ENCODE measurements at regions not wholly inside any gene's neighbourhood (a gene's known extent, or its start where the extent isn't known, plus 50 kb on each side); places are given as distances from the start of the nearest gene placed in this dataset.

DNA sequence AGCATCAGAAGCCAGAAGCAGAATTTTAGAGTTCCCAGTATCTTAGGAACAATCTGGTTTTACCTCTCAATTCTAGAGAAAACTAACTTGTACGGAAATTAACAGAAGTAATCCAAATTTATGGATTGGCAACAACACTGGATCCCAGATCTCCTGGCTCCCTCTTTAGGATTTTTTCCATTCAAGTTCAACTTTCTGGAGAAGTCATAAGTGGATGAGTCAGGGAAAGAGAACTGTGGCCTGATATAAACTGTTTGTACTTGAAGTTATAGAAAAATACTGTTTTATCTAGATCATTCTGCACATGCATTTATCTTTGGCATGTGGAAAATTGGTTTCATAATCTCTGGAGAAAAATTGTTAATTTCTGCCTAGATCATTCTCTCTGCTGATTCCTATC, 380.4 kb downstream of the PCDH7 start:
- no peaks in the 10 kb centered on the region for H3K4me1 ChIP-seq (ENCODE audit: control insufficient read depth, insufficient read depth, low read length)
- no peak overlapping the region for H3K4me3 ChIP-seq (ENCODE audit: low read depth, low read length)
- no peaks in the 10 kb centered on the region for H3K9me3 ChIP-seq (ENCODE audit: control insufficient read depth, insufficient read depth, low read length)
- no peaks in the 10 kb centered on the region for H3K36me3 ChIP-seq (ENCODE audit: control insufficient read depth, insufficient read depth, low read length)
- H3K27me3 ChIP-seq (ENCODE audit: control insufficient read depth, insufficient read depth, low read length) = no peaks in the 10 kb centered on the region
- no peak overlapping the region for H3K9ac ChIP-seq (ENCODE audit: low read depth, low read length)

DNA sequence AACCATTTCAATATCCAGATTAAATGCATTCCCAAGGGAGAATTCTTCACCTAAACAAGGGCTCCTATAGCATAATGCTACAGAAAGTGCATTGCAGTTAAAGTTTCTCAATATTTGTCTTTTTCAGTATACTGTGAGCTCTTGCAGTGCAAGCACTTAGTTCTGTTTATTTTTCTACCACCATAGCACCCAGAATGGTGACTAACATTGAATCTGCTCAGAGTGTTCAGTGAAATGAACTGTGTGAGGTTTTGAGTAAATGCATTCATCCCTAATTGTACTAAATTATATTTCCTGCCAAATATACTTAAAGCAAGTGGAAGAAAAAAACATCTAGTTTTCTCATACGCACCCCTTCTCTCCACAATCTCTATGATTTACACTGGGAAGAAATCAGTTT, 383.9 kb downstream of the PCDH7 start:
- H3K36me3 ChIP-seq (ENCODE audit: control insufficient read depth, insufficient read depth, low read length) = no peaks in the 10 kb centered on the region
- no peak overlapping the region for H3K9ac ChIP-seq (ENCODE audit: low read depth, low read length)
- no peak overlapping the region for H3K4me3 ChIP-seq (ENCODE audit: low read depth, low read length)

DNA sequence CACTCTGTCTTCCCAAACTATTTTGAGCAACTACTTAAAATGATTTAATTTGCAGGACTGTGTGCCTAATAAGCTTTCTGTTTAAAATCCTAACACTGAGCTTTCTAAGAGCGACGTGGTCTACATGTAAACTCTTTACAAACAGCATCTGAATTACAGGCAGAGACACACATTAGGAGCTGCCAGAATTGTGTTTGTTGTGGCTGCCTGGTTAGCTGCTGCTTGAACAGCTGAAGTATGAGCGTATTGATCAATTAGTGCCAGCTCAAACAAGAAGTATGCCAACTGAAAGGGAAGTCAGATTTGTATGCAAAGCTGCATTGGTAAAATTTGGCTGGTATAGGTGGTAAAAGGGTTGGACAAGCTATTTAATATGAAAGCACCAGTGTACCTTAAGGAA, 384.4 kb downstream of the PCDH7 start:
- H3K36me3 ChIP-seq (ENCODE audit: control insufficient read depth, insufficient read depth, low read length) = no peaks in the 10 kb centered on the region
- no peak overlapping the region for H3K4me3 ChIP-seq (ENCODE audit: low read depth, low read length)
- no peaks in the 10 kb centered on the region for H3K4me1 ChIP-seq (ENCODE audit: control insufficient read depth, insufficient read depth, low read length)
- H3K9me3 ChIP-seq (ENCODE audit: control insufficient read depth, insufficient read depth, low read length) = no peaks in the 10 kb centered on the region
- no peaks in the 10 kb centered on the region for H3K27me3 ChIP-seq (ENCODE audit: control insufficient read depth, insufficient read depth, low read length)
- no peak overlapping the region for H3K9ac ChIP-seq (ENCODE audit: low read depth, low read length)

More for the DNA sequence above, 383.9 kb downstream of the PCDH7 start:
- Histone ChIP-seq H3K27me3 (ENCODE audit: control insufficient read depth, insufficient read depth, low read length) (no peaks in the 10 kb centered on the region), H3K9me3 (ENCODE audit: control insufficient read depth, insufficient read depth, low read length) (no peaks in the 10 kb centered on the region), H3K4me1 (ENCODE audit: control insufficient read depth, insufficient read depth, low read length) (no peaks in the 10 kb centered on the region)

DNA sequence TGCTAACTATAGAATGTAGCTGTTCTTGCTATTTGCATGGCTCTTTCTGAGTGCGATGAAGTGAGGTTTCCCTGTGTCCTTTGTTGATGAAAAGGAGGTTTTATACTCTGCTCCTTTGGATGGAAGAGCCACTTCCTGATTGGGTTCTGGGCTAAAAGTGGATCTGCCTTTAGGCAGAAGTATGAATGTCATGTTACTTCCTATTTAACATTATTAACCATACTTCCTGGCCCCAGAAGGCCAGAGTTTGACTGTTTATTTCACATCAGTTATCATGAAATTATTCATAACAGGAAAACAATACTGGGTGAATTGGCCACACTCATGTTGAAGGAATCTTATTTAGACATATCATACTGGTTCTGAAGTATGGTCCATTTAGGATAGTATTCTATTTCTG, 386.2 kb downstream of the PCDH7 start:
- H3K4me1 ChIP-seq (ENCODE audit: control insufficient read depth, insufficient read depth, low read length) = no peaks in the 10 kb centered on the region
- no peaks in the 10 kb centered on the region for H3K9me3 ChIP-seq (ENCODE audit: control insufficient read depth, insufficient read depth, low read length)
- no peak overlapping the region for H3K9ac ChIP-seq (ENCODE audit: low read depth, low read length)
- no peaks in the 10 kb centered on the region for H3K36me3 ChIP-seq (ENCODE audit: control insufficient read depth, insufficient read depth, low read length)
- no peak overlapping the region for H3K4me3 ChIP-seq (ENCODE audit: low read depth, low read length)
- no peaks in the 10 kb centered on the region for H3K27me3 ChIP-seq (ENCODE audit: control insufficient read depth, insufficient read depth, low read length)

DNA sequence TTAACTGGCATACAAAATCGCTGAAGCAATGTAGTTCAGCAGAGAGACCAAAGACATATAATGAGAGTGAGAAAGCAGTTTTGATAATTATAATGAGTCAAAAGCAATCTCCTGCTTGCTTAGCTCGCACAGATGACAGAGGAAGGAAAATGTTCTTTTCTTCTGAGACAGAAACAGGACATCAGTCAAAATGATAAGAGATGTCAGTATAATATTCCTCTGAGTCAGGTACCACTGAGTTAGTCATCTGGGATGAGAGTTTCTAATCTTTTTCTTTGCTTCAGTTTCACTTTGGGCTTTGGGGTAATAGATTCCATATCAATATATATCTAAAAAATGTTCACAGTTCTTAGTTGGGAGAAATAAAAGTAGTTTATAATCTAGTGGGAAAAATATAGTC, 387.2 kb downstream of the PCDH7 start:
- no peaks in the 10 kb centered on the region for H3K4me1 ChIP-seq (ENCODE audit: control insufficient read depth, insufficient read depth, low read length)
- H3K4me3 ChIP-seq (ENCODE audit: low read depth, low read length) = no peak overlapping the region
- H3K36me3 ChIP-seq (ENCODE audit: control insufficient read depth, insufficient read depth, low read length) = no peaks in the 10 kb centered on the region
- H3K9ac ChIP-seq (ENCODE audit: low read depth, low read length) = no peak overlapping the region
- no peaks in the 10 kb centered on the region for H3K27me3 ChIP-seq (ENCODE audit: control insufficient read depth, insufficient read depth, low read length)
- H3K9me3 ChIP-seq (ENCODE audit: control insufficient read depth, insufficient read depth, low read length) = no peaks in the 10 kb centered on the region

DNA sequence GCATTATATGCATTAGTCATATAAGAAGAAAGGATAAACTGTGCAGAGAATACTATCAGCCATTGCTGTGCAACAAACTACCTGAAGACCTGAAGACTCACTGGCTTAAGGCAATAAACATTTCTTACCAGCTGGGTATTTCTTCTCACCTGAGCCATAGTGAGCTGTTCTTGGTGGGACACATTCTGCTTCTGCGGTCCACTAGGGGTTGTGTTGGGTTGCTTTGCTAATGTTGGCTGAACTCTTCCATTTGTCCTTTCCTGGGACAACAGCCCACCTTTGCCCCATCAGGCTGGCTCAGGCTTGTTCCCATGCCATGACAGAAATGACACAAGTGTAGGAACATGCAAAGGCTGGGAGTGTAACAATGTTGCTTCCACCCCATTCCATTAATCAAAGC, 388.6 kb downstream of the PCDH7 start:
- H3K4me1 ChIP-seq (ENCODE audit: control insufficient read depth, insufficient read depth, low read length) = no peaks in the 10 kb centered on the region
- no peaks in the 10 kb centered on the region for H3K27me3 ChIP-seq (ENCODE audit: control insufficient read depth, insufficient read depth, low read length)
- H3K9ac ChIP-seq (ENCODE audit: low read depth, low read length) = no peak overlapping the region
- no peaks in the 10 kb centered on the region for H3K36me3 ChIP-seq (ENCODE audit: control insufficient read depth, insufficient read depth, low read length)
- H3K9me3 ChIP-seq (ENCODE audit: control insufficient read depth, insufficient read depth, low read length) = no peaks in the 10 kb centered on the region
- H3K4me3 ChIP-seq (ENCODE audit: low read depth, low read length) = no peak overlapping the region

DNA sequence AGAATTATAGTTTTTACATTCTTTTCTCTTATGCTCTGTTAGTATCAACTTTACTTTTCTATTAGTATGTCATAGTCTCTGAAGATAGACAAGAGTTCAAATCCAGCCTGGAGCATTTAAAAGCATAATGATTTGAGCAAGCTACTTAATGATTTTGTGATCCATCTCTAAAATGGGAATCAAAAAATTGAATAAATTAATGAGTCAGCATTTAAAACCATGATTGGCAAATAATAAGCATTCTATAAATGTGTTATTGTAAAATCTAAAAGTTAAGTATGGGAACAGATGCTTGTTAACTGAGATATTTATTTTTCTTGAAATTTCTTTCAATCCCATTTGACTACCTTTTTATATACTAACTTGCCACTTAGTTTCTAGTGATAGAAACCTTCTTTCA, 391.6 kb downstream of the PCDH7 start:
- no peak overlapping the region for H3K4me3 ChIP-seq (ENCODE audit: low read depth, low read length)
- H3K9ac ChIP-seq (ENCODE audit: low read depth, low read length) = no peak overlapping the region
- no peaks in the 10 kb centered on the region for H3K4me1 ChIP-seq (ENCODE audit: control insufficient read depth, insufficient read depth, low read length)
- H3K27me3 ChIP-seq (ENCODE audit: control insufficient read depth, insufficient read depth, low read length) = no peaks in the 10 kb centered on the region
- no peaks in the 10 kb centered on the region for H3K9me3 ChIP-seq (ENCODE audit: control insufficient read depth, insufficient read depth, low read length)
- no peaks in the 10 kb centered on the region for H3K36me3 ChIP-seq (ENCODE audit: control insufficient read depth, insufficient read depth, low read length)

DNA sequence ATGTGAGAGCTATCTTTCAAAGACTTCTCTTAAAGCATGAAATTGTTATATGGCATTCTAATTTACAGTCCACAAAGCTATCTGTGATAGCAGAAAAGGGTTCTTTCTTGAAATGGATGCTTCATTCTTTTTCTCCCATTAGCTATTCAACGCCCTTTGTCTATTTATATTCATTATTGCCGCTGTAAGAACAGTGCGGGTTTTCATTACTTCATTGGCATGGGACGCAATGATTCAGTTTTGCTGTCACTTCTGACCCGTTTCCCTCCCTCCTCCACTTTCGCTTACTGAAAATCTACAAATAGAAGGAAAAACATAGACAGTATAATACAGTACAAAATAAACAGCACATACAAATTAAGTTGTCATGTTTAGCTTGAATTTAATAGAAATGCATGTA, 394.6 kb downstream of the PCDH7 start:
- no peaks in the 10 kb centered on the region for H3K9me3 ChIP-seq (ENCODE audit: control insufficient read depth, insufficient read depth, low read length)
- no peaks in the 10 kb centered on the region for H3K27me3 ChIP-seq (ENCODE audit: control insufficient read depth, insufficient read depth, low read length)
- H3K4me1 ChIP-seq (ENCODE audit: control insufficient read depth, insufficient read depth, low read length) = no peaks in the 10 kb centered on the region
- H3K36me3 ChIP-seq (ENCODE audit: control insufficient read depth, insufficient read depth, low read length) = no peaks in the 10 kb centered on the region
- H3K9ac ChIP-seq (ENCODE audit: low read depth, low read length) = no peak overlapping the region
- no peak overlapping the region for H3K4me3 ChIP-seq (ENCODE audit: low read depth, low read length)

DNA sequence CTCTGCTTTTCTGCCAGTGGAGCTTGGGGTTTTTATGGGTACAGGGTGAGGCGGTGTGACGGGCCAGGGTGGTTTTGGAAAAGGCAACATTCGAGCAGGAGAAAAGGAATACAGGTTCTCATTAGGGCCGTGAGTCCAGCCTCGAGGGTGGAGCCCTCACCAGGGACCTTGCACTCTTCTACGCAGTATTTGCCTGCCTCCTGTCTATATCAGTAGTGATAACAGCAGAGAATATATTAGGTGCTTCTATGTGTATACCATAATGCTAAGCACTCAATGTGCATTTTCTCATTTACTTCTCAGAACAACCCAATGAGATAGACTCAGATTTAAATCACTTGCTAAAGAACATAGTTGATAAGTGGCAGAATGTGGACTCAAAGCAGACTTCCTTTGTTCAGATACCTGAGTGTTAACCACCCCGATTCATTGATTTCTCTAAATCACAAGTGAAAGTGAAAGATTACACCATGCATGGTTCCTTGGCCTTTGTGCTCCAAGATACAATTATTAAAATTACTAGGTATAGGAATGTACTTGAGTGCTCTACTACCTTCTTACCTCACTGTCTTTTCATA, 403.9 kb downstream of the PCDH7 start:
- Histone ChIP-seq H3K9ac (ENCODE audit: low read depth, low read length) (no peak overlapping the region), H3K4me3 (ENCODE audit: low read depth, low read length) (no peak overlapping the region), H3K9me3 (ENCODE audit: control insufficient read depth, insufficient read depth, low read length) (no peaks in the 10 kb centered on the region), H3K36me3 (ENCODE audit: control insufficient read depth, insufficient read depth, low read length) (no peaks in the 10 kb centered on the region), H3K27me3 (ENCODE audit: control insufficient read depth, insufficient read depth, low read length) (no peaks in the 10 kb centered on the region), H3K4me1 (ENCODE audit: control insufficient read depth, insufficient read depth, low read length) (peaks cover 4% of the 10 kb centered on the region)

DNA sequence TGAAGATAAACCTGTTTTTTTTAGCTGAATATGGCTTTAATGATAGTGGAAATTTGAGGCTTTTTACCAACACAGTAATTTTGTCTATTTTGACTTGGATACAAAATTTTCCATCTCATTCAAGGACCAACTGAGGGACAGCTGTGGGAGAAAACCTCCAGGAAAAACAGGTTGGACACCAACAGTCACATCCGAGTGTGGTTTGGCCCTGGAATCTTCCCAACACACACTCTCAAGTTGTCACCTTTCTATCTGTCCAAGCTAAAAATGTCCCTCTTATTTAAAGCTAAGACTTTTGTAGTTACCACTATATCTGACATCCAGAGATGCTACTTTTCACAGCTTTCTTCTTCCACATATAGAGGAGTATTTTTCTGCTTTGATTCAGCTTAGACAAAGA, 404.9 kb downstream of the PCDH7 start:
- Histone ChIP-seq H3K27me3 (ENCODE audit: control insufficient read depth, insufficient read depth, low read length) (no peaks in the 10 kb centered on the region), H3K9ac (ENCODE audit: low read depth, low read length) (no peak overlapping the region), H3K36me3 (ENCODE audit: control insufficient read depth, insufficient read depth, low read length) (no peaks in the 10 kb centered on the region), H3K9me3 (ENCODE audit: control insufficient read depth, insufficient read depth, low read length) (no peaks in the 10 kb centered on the region), H3K4me1 (ENCODE audit: control insufficient read depth, insufficient read depth, low read length) (peaks cover 4% of the 10 kb centered on the region), H3K4me3 (ENCODE audit: low read depth, low read length) (no peak overlapping the region)

DNA sequence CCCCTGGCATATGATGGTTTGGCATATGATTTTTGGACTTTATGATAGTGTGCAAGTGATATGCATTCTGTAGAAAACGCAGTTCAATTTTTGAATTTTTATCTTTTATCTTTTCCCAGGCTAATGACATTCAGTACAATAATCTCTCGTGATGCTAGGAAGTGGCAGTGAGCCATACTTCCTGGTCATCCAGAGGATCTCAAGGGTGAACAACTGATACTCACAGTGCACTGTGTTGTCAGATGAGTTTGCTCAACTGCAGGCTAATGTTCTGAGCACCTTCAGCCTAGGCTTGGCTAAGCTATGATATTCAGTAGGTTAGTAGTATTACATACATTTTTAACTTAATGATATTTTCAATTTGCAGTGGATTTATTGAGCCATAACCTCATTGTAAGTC, 405.3 kb downstream of the PCDH7 start:
- Histone ChIP-seq H3K4me1 (ENCODE audit: control insufficient read depth, insufficient read depth, low read length) (peaks cover 4% of the 10 kb centered on the region), H3K4me3 (ENCODE audit: low read depth, low read length) (no peak overlapping the region), H3K9ac (ENCODE audit: low read depth, low read length) (no peak overlapping the region), H3K9me3 (ENCODE audit: control insufficient read depth, insufficient read depth, low read length) (no peaks in the 10 kb centered on the region), H3K36me3 (ENCODE audit: control insufficient read depth, insufficient read depth, low read length) (no peaks in the 10 kb centered on the region), H3K27me3 (ENCODE audit: control insufficient read depth, insufficient read depth, low read length) (no peaks in the 10 kb centered on the region)

DNA sequence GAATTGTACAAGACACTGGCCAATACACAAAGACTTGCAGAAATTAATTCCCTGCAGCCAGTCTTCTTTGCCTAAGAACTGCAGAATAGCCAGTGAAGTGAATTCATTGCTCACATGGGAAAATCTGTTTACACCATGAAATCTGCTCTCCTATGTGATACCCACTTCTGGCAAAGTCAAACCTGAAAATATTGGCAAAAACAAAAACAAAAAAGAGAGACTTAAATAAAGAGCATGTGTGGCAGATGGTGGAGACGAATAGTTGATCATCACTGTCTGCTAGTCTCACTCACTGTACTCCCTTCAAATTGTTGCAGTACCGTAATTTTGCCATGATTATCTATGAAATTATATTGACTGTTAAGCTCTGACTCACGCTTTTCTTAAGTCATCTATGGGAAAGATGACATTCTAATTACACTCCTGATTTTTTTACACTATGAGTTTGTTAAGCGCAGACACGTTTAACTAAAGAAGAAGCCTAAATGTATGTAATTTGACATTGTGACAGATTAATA, 406.8 kb downstream of the PCDH7 start:
- Histone ChIP-seq H3K4me1 (ENCODE audit: control insufficient read depth, insufficient read depth, low read length) (peaks cover 7% of the 10 kb centered on the region), H3K36me3 (ENCODE audit: control insufficient read depth, insufficient read depth, low read length) (no peaks in the 10 kb centered on the region), H3K4me3 (ENCODE audit: low read depth, low read length) (no peak overlapping the region), H3K27me3 (ENCODE audit: control insufficient read depth, insufficient read depth, low read length) (no peaks in the 10 kb centered on the region), H3K9ac (ENCODE audit: low read depth, low read length) (no peak overlapping the region), H3K9me3 (ENCODE audit: control insufficient read depth, insufficient read depth, low read length) (no peaks in the 10 kb centered on the region)
